HG03354 (cell line): ENCODE measurements at regions not wholly inside any gene's neighbourhood (a gene's known extent, or its start where the extent isn't known, plus 50 kb on each side); places are given as distances from the start of the nearest gene placed in this dataset.

Source experiments
- ATAC-seq: cut with Tn5 transposase; IDR thresholded peaks from one replicate; pipeline ENCODE4 v1.9.1; 2021; ENCODE audit warnings: mild to moderate bottlenecking; ENCODE audit not compliant: unreplicated experiment, poor library complexity, severe bottlenecking

GRCh38 chr18:51946946-51947345 is 393.1 kb upstream of the DCC start:
- no peak for ATAC-seq

GRCh38 chr18:51952844-51953243 is 387.2 kb upstream of the DCC start:
- ATAC-seq: peak; percentile 30

- ATAC-seq: peak; percentile 80
Measured at GRCh38 chr18:51953521-51953920, 386.5 kb upstream of the DCC start.

- no peak for ATAC-seq
Measured at GRCh38 chr18:51955136-51955535, 384.9 kb upstream of the DCC start.

GRCh38 chr18:51957001-51957400 is 383.0 kb upstream of the DCC start:
- no peak for ATAC-seq

- no peak for ATAC-seq
Measured at GRCh38 chr18:51980101-51980500, 359.9 kb upstream of the DCC start.

GRCh38 chr18:51988277-51988676 is 351.7 kb upstream of the DCC start:
- no peak for ATAC-seq

GRCh38 chr18:51997129-51997528 is 342.9 kb upstream of the DCC start:
- ATAC-seq: no peak

GRCh38 chr18:51998066-51998465 is 341.9 kb upstream of the DCC start:
- no peak for ATAC-seq

GRCh38 chr18:51998711-51999110 is 341.3 kb upstream of the DCC start:
- no peak for ATAC-seq

GRCh38 chr18:51999351-51999750 is 340.6 kb upstream of the DCC start:
- ATAC-seq: no peak

GRCh38 chr18:52000435-52000834 is 339.6 kb upstream of the DCC start:
- ATAC-seq: no peak

- ATAC-seq: no peak
Measured at GRCh38 chr18:52001106-52001505, 338.9 kb upstream of the DCC start.

- ATAC-seq: no peak
Measured at GRCh38 chr18:52002600-52002999, 337.4 kb upstream of the DCC start.

- no peak for ATAC-seq
Measured at GRCh38 chr18:52007105-52007504, 332.9 kb upstream of the DCC start.

- ATAC-seq: no peak
Measured at GRCh38 chr18:52008330-52008729, 331.7 kb upstream of the DCC start.

GRCh38 chr18:52008736-52009135 is 331.3 kb upstream of the DCC start:
- ATAC-seq: no peak

- no peak for ATAC-seq
Measured at GRCh38 chr18:52009958-52010357, 330.0 kb upstream of the DCC start.

GRCh38 chr18:52045946-52046675 is 293.9 kb upstream of the DCC start:
- no peak for ATAC-seq

GRCh38 chr18:52046842-52047241 is 293.2 kb upstream of the DCC start:
- no peak for ATAC-seq

- no peak for ATAC-seq
Measured at GRCh38 chr18:52054324-52054723, 285.7 kb upstream of the DCC start.
